ENCODE measurements at regions not wholly inside any gene's neighbourhood (a gene's known extent, or its start where the extent isn't known, plus 50 kb on each side); places are given as distances from the start of the nearest gene placed in this dataset.

DNA sequence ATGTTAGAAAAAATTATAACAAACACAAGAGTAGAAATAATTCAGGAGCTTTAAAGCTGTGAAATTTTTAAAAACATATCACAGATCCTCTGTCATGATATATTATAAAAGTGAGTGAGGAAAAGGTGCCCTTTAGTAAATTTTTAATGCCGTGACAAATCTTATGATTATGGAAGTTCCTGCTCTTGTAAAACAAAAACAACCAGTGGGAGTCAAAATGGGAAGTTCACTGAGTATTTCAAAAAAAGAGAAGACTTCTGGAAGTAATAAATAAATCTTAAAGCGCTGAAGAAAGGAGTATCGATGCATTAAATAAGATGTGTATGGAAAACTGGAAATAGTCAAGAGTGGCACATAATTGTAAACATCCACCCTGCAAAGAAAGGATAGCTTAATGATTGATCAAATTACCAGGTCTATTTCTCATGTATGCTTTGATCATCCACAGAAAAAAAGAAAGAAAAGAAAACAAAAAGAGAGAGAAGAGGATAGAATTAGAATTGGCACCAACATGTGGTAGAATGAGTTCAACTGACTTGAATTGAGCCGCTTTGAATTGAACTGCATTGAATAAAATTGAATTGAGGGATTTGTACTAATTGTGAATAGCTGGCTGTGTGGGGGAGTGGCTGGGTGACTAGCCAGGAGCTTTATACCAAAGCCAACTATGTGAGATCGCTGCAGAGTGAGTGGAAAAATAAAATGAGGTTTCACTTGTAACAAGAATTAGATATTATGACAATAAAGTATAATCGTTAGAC, 647.6 kb upstream of the SPRY2 start:
- TF ChIP-seq FOXK2 (IDR thresholded peaks at IDR 0.05): no peak
- TF ChIP-seq FOXM1 (IDR thresholded peaks at IDR 0.05; ENCODE audit: borderline replicate concordance): no peak
- TF ChIP-seq FOXA1 (IDR thresholded peaks at IDR 0.05): no peak
